GM19452 (cell line): ENCODE measurements at regions not wholly inside any gene's neighbourhood (a gene's known extent, or its start where the extent isn't known, plus 50 kb on each side); places are given as distances from the start of the nearest gene placed in this dataset.

ENCODE experiments used
- ATAC-seq: cut with Tn5 transposase; IDR thresholded peaks from one replicate; pipeline ENCODE4 v1.9.1; 2021; ENCODE audit not compliant: unreplicated experiment

DNA sequence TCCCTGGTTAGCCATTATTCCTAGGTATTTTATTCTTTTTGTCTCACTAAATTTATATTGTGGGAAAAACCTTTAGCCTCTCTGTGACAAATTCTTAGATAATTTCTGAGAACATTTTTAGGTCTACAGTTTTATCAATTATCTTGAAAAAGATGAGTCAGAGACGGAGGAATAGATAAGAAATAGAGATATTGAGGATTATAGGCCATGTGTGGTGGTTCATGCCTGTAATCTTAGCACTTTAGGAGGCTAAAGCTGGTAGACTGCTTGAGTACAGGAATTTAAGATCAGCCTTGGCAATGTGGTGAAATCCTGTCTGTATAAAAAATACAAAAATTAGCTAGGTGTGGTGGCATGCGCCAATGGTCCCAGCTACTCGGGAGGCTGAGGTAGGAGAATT, 960.2 kb downstream of the SQOR start:
- ATAC-seq: no peak

DNA sequence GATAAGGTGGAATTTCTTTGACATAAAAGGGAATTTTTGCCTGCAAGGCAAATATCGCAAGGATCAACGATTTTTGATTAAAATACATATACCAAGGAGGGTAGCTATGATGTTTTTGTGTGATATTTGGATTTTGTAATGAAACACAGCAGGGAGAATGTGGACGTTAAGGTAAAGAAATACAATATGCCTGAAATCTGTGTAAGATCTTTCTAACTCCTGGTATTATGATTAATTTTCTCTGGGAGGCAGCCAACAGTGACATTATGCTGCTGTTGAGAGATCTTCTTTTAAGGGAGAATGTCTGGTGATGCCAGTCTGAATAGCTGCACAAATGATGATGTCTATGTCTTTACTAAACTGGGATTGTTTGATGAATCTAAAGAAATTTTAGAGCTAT, 972.2 kb downstream of the SQOR start:
- ATAC-seq: no peak

DNA sequence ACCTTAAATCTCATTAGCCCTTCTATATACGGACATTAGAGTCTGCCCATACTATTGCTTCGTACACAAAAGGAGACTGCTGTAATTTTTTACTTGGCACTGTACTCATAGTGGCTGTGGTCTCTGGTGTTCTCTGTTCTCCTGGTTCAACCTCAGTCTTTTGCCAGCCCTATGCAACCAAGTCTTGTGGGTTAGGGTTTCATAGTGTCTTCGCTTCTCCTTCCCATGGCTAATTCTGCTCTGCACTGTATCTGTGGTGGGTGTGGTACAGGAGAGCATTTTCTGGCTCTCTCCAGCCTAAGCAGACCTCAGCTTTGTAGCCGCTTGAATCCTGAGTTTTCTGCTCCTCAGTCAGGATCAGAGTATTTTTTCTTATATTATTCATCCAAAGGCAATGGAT, 981.2 kb downstream of the SQOR start:
- no peak for ATAC-seq

DNA sequence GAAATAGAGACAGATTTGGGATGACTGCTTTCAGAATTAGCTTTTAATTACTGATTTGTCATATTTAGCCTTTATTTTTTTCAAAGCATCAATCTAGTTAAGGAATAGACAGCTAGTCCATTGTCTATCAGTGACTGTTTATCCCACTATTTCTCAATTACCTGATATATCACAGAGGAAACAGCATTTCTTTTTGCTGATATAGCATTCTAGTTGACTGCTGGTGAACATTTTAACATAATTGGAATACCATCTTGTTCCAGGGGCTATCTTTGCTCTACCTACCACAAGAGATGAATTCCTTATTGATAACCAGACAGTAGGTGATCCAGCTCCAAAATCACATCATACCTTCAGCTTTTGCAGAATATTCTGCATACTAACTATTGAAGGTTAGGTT, 982.7 kb downstream of the SQOR start:
- ATAC-seq: no peak

DNA sequence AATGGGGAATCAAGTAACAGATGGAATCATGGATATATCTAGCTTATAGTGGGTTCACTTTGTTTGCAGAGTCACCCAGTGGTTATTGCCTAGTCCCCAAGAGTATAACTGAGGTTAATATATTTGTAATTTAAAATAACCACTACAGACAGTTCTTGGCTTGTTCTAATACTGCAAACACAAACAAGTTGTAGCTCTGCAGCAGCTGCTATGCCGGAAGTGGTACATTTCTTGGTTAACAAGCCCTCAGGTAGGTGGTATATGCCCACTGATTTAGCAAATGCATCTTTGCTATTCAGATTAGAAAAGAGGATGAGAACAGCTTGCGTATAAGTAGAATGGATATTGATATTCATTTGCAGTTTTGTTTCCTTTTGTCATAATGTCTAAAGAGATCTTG, 984.2 kb downstream of the SQOR start:
- ATAC-seq: no peak

DNA sequence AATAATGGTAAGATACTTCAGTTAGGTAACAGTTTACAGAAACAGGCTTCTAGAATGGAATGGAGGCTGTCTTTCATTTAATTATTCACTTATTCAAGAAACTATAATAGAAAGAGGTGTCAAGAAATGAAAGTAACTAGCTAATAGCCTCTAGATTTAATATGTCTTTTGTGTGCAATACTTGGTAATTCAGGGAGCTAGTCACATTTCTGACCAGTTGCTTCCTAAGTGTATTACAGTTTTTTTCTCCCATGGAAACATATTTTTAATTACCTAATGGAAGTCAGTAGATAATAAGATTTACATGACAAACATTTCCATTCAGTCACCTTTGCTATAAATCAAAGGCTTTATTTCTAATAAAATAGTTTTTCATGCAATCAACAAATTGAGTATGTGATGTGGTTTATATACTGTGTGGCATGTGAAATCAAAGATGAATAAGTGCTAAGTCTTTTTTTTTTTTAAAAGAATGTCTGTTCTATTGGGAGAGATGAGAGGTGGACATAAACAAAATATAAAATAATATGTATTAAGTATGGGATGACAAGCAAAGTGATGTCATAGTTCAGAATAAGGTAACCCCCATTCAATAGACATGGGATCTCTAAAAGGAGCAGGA, 985.7 kb downstream of the SQOR start:
- ATAC-seq: no peak

DNA sequence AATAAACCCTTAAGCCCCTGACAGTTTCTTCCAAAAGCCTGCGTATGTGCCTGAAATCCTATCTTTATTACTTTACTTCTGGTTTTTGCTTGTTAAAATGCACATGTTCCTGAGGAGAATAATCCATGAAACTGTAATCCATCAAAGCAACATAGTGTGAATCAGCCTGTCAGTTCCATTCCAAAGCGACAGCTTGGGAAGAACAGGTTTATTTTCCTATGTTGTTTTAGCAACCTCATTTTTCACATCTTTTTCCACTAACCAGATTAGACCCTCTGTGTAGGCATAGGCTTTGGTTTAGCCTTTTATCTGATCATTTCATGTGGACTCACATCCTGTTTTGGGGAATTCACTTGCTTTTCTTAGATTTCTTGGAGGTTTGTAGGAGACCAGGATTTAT, 988.0 kb downstream of the SQOR start:
- ATAC-seq: no peak

DNA sequence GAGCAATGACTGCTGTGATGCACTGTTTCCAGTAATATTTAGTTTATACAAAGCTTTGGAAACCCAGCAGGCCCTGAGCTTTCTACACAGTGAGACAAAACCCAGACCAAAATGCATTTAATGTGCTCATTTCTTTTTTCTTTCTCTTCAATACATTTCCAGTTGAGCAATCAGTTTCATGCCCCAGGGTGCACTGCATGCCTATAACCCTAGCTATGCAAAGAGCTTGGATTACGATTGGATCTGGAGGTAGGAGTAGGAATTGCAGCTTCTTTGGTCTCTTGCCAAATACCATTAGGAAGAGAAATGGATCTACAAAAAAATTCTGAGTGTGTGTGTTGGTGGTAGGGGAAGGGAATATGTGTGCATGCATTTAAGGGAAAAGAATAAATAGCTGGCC, 1001.4 kb downstream of the SQOR start:
- ATAC-seq: no peak

DNA sequence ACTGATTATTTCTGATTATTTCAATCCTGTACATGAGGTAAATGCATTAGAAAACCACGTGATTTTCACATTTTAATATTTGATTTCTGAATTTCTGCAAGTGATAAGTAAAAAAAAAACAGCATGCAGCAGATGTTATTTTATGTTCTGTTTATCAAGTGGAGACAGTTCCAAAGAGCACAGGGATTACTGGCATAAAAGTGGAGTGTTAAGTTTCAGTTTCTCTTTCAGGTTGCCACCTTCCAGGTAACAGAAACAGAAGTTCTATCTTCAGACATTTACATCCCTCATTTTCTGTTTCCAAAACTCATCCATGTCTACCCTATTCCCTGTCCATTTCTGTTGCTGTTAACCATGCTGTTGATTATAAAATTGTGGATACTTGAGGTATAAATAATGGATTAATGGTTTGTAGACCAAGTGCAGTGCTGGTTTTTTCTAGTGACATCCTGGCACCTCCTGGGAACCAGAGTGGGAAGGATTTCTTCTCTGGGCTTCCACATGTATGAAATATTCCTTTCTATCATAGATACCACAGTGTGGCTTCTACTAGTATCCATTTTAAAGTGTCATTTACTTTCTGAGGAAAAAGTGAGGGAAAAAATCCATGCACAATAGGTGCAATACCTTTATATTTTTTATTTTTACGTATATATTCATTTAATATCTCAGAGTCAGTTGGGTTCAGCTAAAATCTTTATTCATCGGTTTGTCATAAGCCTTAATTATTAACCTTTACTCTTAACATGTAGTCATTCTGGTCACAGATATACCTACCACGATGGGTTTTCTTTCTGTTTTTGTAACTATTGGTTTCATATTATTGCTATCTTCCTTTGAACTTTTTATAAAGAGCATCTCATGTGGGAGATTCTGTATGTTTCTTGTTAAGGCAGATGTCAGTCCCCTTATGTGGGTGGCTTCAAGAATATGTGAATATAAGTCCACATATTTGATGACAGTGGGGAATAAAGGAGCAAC, 1010.0 kb downstream of the SQOR start:
- ATAC-seq: no peak

DNA sequence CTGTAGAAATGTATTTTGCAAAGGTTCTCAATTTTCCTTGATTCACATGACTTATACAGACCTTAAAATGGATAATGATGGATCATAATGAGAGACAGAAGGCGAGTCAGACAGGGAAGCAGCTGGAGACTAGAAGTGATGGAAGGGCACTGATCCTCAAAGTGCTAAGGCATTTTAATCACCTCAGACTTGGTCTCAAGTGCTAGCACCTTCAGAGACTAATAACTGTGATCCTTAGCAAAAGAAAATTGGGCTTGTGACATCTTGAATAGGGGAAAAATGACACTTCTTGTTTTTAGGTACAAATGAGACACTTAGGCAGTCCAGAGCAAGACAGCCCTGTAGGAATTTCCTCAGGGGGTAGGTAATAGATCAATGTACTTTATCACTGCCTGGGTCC, 1011.7 kb downstream of the SQOR start:
- ATAC-seq: no peak

DNA sequence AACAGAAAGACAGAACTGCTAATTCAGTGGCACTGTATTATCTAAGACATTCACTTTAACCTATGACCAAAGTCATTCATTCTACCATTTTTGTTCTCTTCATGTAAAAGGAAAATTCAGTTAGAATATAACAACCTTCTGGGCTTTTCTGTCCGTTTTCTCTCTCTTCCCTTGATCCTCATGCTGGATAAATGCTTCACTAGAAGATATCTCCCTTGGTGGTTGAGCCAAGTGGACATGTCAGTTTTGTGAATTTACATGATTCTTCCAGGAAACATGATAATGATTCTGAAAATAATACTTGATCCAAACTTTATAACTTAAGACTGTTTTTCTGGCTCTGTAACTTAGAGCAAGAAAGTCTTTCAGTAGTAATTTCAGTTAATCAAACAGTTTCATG, 1012.2 kb downstream of the SQOR start:
- no peak for ATAC-seq

DNA sequence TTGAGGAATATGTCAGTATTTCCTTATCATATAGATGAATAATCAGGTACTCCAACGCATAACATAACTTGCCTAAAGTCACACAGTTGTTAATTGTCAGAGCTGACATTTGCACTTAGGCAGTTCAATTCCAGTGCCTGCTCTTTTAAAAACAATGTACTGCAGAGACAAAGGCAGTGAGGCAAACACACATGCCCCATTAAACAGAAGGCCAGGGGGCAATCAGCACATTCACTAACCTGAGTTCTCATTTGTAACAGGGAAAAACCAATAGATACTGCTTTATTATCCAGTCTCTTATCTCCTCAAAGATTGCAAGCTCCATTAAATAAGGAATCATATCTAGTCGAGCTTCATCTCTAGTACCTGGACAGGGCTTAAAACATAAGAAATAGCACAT, 1017.4 kb downstream of the SQOR start:
- ATAC-seq: no peak

DNA sequence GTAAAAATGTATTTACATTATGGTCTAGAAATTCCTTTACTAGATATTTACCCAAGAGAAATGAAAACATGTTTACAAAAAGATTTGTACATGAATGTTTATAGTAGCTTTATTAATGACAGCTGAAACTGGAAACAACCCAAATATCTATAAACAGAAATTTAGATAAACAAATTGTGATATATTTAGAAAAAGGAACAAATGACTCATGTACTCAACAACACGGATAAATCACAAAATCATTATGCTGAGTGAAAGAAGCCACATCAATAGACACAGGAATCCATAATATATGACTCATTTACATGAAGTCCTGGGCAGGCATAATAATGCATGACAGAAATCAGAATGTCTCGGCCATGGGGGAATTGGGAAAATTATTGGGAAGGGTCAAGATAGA, 1020.2 kb downstream of the SQOR start:
- ATAC-seq: no peak

DNA sequence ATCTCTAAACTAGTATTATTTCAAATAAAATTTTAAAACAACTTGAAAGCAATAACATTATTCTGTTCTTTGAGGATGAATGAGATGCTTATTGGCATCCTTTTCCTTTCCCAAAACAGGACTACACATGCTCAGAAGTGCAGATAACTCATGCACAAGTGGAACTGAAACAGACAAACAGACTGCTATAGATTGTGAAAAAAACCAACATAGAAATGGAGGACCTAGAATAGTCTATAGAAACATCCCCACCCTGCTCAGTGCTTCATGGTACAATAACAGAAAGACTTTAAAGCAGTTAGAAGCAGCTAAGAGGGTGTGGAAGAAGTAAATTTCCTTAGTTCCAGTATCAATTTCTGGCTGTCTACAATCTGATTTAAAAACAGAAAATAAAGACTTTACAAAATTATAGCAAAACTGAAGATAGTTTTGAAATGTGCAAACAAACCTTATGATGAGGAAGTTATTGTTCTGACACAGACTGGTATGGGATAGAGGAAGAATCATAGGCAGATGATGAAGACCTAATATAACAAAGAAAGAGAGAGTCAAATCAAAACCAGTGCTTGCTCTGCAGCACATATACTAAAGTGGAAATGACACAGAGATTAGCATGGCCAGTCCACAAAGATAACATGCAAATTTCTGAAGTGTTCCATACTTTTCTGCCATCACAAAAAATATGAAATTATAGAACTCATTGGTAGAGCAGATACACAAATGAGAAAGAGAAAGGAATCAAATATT, 1025.4 kb downstream of the SQOR start:
- no peak for ATAC-seq

DNA sequence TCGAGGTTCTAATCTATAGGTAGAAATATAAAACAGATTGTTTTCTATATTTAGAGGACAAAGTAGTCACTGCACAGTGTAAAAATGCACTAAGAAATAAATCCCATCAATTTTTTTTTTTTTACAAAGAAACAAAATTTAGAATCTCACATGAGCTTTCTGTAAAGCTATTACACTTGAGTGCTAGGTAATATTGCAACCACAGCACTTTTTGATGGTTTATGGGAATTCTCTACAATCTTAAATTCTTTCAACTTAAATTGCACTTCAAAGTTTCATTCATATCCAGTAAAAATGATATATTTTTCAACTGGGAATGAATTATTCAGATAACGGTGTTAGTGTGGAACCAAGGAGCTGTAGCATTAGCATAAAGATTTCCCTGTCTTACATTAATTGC, 1035.4 kb downstream of the SQOR start:
- ATAC-seq: no peak

DNA sequence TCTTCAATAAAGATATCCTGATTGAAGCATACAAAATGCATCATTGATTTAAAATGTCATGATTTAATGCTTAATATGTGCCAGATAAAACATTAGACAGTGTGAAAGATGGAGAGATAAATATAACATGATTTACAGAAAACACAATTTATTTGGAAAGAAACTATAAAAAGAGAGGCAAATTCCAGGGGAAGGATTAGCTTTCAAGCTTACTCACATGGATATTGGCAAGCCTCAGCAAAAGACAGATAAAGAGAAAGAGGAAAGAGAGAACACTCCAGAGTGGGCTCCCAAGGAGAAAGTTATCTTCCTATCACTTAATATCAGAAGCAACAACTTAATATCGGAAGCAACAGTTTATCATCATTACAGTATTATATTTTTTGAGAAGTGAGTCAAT, 1036.5 kb downstream of the SQOR start:
- no peak for ATAC-seq

DNA sequence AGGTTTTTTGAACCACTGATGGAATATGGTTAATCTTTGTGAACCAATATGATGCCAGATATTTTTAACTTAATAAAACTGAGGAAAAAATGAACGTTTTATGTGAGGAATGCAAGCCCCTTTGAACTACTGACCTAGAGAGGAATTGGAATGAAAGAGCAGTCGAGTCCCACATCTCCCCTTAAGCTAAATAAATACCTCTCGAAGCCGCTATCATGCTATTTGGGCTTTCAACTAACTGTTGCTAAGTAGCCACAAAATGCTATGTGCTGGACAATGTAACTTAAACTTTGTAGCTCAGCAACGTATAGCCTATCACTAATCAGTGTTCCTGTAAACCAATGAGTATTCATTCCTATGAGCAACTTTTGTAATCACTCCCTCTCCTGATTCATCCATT, 1037.2 kb downstream of the SQOR start:
- ATAC-seq: no peak

DNA sequence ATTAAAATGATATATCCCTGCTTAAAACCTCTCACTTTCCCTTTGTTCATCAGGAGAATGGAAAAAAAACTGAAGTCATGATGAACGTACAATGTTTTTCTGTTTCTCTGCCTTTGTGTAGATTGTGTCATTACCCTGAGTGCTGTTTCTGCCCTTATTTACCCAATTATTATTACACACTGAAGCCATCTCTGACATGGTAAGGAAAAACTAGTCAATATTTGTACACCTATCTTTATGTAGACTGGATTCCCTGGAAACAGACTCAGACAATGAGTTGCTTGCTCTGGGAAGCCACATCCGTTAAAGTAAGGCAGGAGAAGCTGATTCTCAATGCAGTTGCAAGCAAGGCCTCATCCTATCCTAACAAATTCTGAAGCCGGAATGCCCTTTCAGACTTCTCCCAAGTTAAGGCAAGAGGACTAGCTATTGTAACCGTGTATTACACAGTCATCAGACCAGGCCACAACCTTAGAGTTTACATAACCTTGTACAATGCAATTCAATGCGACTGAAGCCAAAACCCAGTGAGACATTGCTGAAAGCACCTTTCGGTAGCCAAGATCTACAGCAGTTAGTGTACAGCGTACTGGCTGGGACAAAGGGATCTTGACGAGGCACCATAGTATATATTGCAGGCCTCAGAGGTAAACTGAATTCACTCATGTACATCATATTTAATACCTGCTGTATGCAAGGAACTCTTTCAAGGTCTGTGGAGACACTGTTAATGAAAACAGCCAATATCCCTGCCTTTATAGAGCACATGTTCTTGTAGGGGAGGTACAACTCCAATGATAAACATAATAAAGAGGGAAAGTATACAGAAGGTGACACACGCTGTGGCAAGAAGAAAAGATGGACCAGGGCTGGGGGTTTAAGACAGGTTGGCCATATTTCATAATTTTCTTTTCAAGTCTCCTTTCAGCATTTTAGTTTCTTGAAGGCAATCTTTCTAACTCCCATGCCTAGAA, 1040.8 kb upstream of the SEMA6D start:
- ATAC-seq: no peak

DNA sequence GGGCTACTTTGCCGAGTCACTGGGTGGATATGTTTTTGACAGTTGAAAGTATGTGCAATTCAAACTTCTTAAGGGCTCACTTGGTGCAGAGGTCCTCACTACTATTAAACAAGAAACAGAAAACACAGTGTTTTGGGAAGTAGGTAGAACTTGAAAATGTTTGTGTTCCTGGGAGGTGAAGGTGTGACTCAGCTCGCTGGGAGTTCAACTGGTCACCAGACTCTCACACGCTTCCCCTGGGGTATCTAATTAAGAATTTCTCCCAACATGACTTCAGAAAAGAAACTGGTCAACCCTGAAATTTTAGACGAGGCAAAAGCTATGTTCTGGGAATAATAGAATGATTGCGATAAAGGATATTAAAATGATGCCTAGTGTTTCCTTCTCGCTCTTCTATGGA, 1039.8 kb upstream of the SEMA6D start:
- ATAC-seq: no peak

DNA sequence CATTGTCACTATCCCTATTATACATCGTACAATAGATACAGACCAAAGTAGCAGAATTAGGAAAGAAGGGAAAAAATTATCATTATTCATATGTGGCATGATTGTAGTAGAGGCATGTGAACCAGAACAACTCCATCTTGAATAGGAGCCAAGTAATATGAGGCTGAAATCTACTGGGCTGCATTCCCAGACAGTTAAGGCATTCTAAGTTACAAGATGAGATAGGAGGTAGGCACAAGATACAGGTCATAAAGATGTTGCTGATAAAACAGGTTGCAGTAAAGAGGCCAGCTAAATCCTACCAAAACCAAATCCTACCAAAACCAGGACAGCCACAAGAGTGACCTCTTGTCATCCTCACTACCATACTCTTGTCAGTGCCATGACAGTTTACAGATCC, 1035.4 kb upstream of the SEMA6D start:
- no peak for ATAC-seq
